HepG2 (cell line): ENCODE measurements at regions not wholly inside any gene's neighbourhood (a gene's known extent, or its start where the extent isn't known, plus 50 kb on each side); places are given as distances from the start of the nearest gene placed in this dataset.

Experiments used
- BRCA1 ChIP-seq: sonication (generic); formaldehyde crosslinking; IDR thresholded peaks from 2 replicates; pipeline ENCODE4 v1.4.0; 2020; ENCODE audit warnings: missing genetic modification reagents
- FOXK1 ChIP-seq: sonication (generic); formaldehyde crosslinking; IDR thresholded peaks from 2 replicates; pipeline ENCODE4 v1.4.0; 2020; ENCODE audit warnings: low read depth, missing genetic modification reagents, borderline replicate concordance
- POLR2AphosphoS5 ChIP-seq: IDR thresholded peaks from 2 replicates; pipeline ENCODE4 v1.6.1; 2012; ENCODE audit warnings: low read depth, low read length
- TF ChIP-seq, protein P1 (sequence below): IDR thresholded peaks from 2 replicates; pipeline ENCODE4 v1.6.1; 2016; ENCODE audit warnings: missing compliant biosample characterization, missing genetic modification reagents, borderline replicate concordance

DNA sequence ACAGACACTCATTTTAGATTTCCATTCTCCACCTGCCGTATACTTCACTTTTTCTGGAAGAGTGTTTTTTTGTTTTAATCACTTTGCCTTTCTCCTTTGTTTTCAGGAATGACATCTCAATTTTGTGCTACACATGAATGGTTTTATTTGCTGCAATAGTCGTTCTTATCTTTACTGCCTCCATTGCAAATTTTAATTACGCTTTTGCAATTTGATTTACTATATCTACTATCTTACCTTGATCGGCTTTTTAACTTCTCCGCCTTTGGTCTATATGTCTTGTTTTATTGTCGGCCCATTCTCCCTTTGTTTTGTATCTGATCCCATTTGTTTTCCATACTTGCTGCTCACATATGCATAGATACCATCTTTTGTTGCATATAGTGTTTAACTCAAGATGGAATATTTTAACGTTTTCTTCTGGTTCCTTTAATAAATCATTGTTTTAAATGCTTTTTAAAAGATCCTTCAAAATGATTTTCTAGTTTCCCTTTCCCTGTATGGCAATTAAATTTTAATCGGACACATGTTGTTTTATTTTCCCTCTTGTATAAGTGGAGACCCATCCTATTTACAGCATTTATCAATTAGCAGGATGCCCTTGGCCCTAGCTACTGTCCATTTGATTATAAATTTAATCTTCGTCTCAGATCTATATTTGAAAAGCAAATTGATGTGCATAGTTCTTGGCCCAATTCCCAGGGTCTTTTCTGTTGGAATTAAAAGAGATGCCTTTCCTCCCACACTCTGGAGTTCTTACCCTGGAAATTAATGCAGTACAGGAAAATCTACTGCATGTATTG lies 97.2 kb upstream of the CNTN4 start:
- TF ChIP-seq, protein P1, sequence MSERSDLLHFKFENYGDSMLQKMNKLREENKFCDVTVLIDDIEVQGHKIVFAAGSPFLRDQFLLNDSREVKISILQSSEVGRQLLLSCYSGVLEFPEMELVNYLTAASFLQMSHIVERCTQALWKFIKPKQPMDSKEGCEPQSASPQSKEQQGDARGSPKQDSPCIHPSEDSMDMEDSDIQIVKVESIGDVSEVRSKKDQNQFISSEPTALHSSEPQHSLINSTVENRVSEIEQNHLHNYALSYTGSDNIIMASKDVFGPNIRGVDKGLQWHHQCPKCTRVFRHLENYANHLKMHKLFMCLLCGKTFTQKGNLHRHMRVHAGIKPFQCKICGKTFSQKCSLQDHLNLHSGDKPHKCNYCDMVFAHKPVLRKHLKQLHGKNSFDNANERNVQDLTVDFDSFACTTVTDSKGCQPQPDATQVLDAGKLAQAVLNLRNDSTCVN (CRISPR knock-in tag) = no peak
- TF ChIP-seq FOXK1 (CRISPR knock-in tag) (no peak), POLR2AphosphoS5 (no peak), BRCA1 (CRISPR knock-in tag) (no peak)
